Retinal pigment epithelial cell (primary cell): ENCODE measurements at regions not wholly inside any gene's neighbourhood (a gene's known extent, or its start where the extent isn't known, plus 50 kb on each side); places are given as distances from the start of the nearest gene placed in this dataset.
"Not testable (repeated sequence)": the region's sequence is repeated elsewhere in the genome, so short reads cannot be mapped to it uniquely, and the experiment has no call there.

Source experiments
- DNase-seq: peaks from one replicate; pipeline ENCODE4 v3.0.0-alpha.2; 2010; ENCODE audit warnings: low read depth
- H3K4me3 ChIP-seq: 2 replicates; pipeline ENCODE4 v1.5.1; 2011; ENCODE audit warnings: mild to moderate bottlenecking, low read length, control low read depth, moderate library complexity
- CTCF ChIP-seq: conservative IDR thresholded peaks from 2 replicates; pipeline ENCODE4 v1.5.1; 2011; ENCODE audit warnings: low read depth, low read length, control low read depth, inconsistent platforms

DNA sequence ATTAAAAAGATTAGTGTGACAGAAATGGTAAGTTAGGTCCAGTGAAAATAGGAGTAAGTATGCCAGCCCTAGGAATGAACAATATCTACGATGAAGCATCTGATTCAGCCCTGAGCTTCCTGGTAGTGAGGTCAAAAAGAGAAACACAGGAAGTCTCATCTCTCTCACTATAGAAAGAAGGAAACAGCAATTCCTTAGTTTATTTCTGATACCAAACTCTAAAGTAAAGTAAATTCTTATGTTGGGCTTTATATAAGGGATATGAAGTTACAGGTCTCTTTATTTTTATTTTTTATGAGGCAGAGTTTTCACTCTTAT, 76.7 kb upstream of the RFLNA start:
- no peak overlapping the region for H3K4me3 ChIP-seq
- no peak for DNase-seq
- no peak for TF ChIP-seq CTCF

- H3K4me3 ChIP-seq, DNase-seq: not testable (repeated sequence)
Measured at GRCh38 chr12:124218650-124219049, 76.2 kb upstream of the RFLNA start.

GRCh38 chr12:124222368-124223245, 72.3 kb upstream of the RFLNA start:
- no peak for DNase-seq
- H3K4me3 ChIP-seq, result no peak overlapping the region
- no peak for TF ChIP-seq CTCF

DNA sequence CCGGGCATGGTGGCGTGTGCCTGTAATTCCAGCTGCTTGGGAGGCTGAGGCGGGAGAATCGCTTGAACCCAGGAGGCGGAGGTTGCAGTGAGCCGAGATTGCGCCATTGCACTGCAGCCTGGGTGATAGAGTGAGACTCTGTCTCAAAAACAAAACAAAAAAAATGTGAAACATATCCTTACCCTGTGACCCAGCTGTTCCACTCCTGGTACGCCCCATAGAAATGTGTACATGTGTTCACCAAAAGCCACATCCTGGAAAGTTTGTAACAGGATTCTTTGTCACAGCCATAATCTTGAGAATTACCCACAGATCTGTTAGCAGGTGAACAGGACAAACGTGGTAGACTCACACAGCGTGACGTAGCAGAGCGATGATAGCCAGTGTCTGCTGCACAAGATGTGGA, 71.2 kb upstream of the RFLNA start:
- H3K4me3 ChIP-seq, DNase-seq: not testable (repeated sequence)

GRCh38 chr12:124224535-124225110, 70.3 kb upstream of the RFLNA start:
- H3K4me3 ChIP-seq, result no peak overlapping the region
- no peak for TF ChIP-seq CTCF
- no peak for DNase-seq

GRCh38 chr12:124225730-124226129, 69.2 kb upstream of the RFLNA start:
- TF ChIP-seq CTCF, result no peak
- no peak overlapping the region for H3K4me3 ChIP-seq
- DNase-seq, result no peak

- no peak overlapping the region for H3K4me3 ChIP-seq
- no peak for TF ChIP-seq CTCF
- no peak for DNase-seq
Measured at GRCh38 chr12:124227951-124228711, 66.8 kb upstream of the RFLNA start.

DNA sequence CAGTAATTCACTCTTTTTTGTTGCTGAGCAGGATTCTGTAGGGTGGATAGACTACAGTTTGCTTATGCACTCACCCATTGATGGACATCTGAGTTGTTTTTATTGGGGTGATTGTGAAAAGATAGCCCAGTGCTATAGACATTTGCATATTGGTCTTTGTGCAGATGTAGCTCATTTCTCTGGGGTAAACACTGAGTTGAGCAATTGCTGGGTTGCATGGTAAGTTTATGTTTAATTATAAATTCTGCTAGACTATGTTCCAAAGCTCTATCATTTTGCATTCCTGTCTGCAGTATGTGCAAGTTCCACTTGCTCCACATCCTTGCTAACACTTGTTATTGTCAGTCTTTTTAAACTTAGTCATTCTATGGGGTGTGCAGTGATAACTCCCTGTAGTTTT, 65.4 kb upstream of the RFLNA start:
- no peak for DNase-seq
- no peak overlapping the region for H3K4me3 ChIP-seq
- TF ChIP-seq CTCF, result no peak
